Naive thymus-derived CD4-positive, alpha-beta T cell (primary cell): ENCODE measurements at regions not wholly inside any gene's neighbourhood (a gene's known extent, or its start where the extent isn't known, plus 50 kb on each side); places are given as distances from the start of the nearest gene placed in this dataset.

Experiments used
- ATAC-seq: fragments of 150-1000 bp; cut with Tn5 transposase; 2 replicates; pipeline ENCODE4 v1.10.0; 2021; ENCODE audit warnings: mild to moderate bottlenecking, moderate library complexity
- CTCF ChIA-PET: fragments of 350-600 bp; sonication (Branson Sonifier 250); formaldehyde crosslinking; loops from one replicate; lab custom pipeline; 2021; ENCODE audit warnings: antibody characterized with exemption; lab: Charles Lee
- POLR2A ChIA-PET: fragments of 350-600 bp; sonication (Branson Sonifier 250); formaldehyde crosslinking; loops from one replicate; lab custom pipeline; 2021; ENCODE audit warnings: antibody characterized with exemption, inconsistent platforms; lab: Charles Lee
- DNase-seq, 9 donors: peaks; one replicate each; pipeline versions ENCODE4 v3.0.0 to v3.0.0-alpha.2; 2020 to 2022; ENCODE audit warnings: mixed read lengths in 1 of 9
- H3K27ac ChIP-seq: one replicate; pipeline ENCODE4 v1.7.0; 2013; ENCODE audit warnings: mild to moderate bottlenecking, low read depth, low read length, moderate library complexity
- H3K27me3 ChIP-seq, 2 donors: one replicate each; pipeline ENCODE4 v1.7.0; 2013; ENCODE audit warnings: low read length in 2 of 2, mild to moderate bottlenecking in 2 of 2, moderate library complexity in 2 of 2; ENCODE audit not compliant: control insufficient read depth in 2 of 2, insufficient read depth in 2 of 2
- H3K36me3 ChIP-seq, 3 experiments: 1 replicate in 2 of 3; 2 replicates in 1 of 3; pipeline ENCODE4 v1.7.0; 2013; ENCODE audit warnings: low read length in 3 of 3, mild to moderate bottlenecking in 3 of 3, moderate library complexity in 1 of 3; ENCODE audit not compliant: insufficient read depth in 3 of 3, control insufficient read depth in 2 of 3
- H3K4me1 ChIP-seq, 2 donors: one replicate each; pipeline ENCODE4 v1.7.0; 2013; ENCODE audit warnings: low read length in 2 of 2, mild to moderate bottlenecking in 2 of 2, moderate library complexity in 1 of 2; ENCODE audit not compliant: control insufficient read depth in 2 of 2, insufficient read depth in 2 of 2
- H3K4me3 ChIP-seq: 2 replicates; pipeline ENCODE4 v1.7.0; 2013; ENCODE audit warnings: mild to moderate bottlenecking, low read length
- H3K9me3 ChIP-seq, 3 experiments: 1 replicate in 2 of 3; 2 replicates in 1 of 3; pipeline ENCODE4 v1.7.0; 2013; ENCODE audit warnings: low read length in 3 of 3; ENCODE audit not compliant: control insufficient read depth in 2 of 3
- H3K27ac Mint-ChIP-seq, 9 donors: one replicate each; pipeline ENCODE4 v1.8.0; 2020 to 2022; ENCODE audit warnings: mixed read lengths in 9 of 9, mild to moderate bottlenecking in 8 of 9, moderate library complexity in 5 of 9, inconsistent platforms in 2 of 9
- H3K27me3 Mint-ChIP-seq, 5 donors: one replicate each; pipeline ENCODE4 v1.8.0; 2021 to 2022; ENCODE audit warnings: mixed read lengths in 5 of 5, mild to moderate bottlenecking in 1 of 5
- H3K36me3 Mint-ChIP-seq, 5 donors: one replicate each; pipeline ENCODE4 v1.8.0; 2020 to 2022; ENCODE audit warnings: mixed read lengths in 5 of 5, mild to moderate bottlenecking in 3 of 5, inconsistent platforms in 1 of 5
- H3K4me1 Mint-ChIP-seq, 7 donors: one replicate each; pipeline ENCODE4 v1.8.0; 2020 to 2022; ENCODE audit warnings: mixed read lengths in 7 of 7, mild to moderate bottlenecking in 3 of 7, inconsistent platforms in 1 of 7
- H3K4me3 Mint-ChIP-seq, 10 donors: one replicate each; pipeline ENCODE4 v1.8.0; 2020 to 2022; ENCODE audit warnings: mild to moderate bottlenecking in 10 of 10, mixed read lengths in 10 of 10, moderate library complexity in 6 of 10, inconsistent platforms in 2 of 10
- H3K9me3 Mint-ChIP-seq, 11 donors: one replicate each; pipeline ENCODE4 v1.8.0; 2020 to 2022; ENCODE audit warnings: mixed read lengths in 11 of 11, mild to moderate bottlenecking in 4 of 11, inconsistent platforms in 1 of 11, moderate library complexity in 1 of 11
- intact Hi-C, 2 donors: fragments of 100-400 bp; cut with micrococcal nuclease; formaldehyde crosslinking; loops; one replicate each; pipeline ENCODE4 v1.15.1; 2023

GRCh38 chr14:28426960-28427359 lies 339.6 kb upstream of the FOXG1 start:
- POLR2A ChIA-PET, result no interaction called here
- ATAC-seq (no peak), DNase-seq (no peak)
- intact Hi-C loops, result no loop called here
- Histone ChIP-seq H3K36me3 (no peaks in the 10 kb centered on the region), H3K9me3 (peaks cover 0 to 3% (median 0%) of the 10 kb centered on the region in 3 experiments), H3K4me1 (no peaks in the 10 kb centered on the region), H3K27me3 (no peaks in the 10 kb centered on the region), H3K27ac (no peak overlapping the region), H3K4me3 (no peak overlapping the region)
- Mint-ChIP-seq H3K27ac (no peak overlapping the region), H3K27me3 (no peaks in the 10 kb centered on the region), H3K4me3 (no peak overlapping the region), H3K36me3 (no peaks in the 10 kb centered on the region), H3K9me3 (peaks cover 0 to 24% (median 8%) of the 10 kb centered on the region in 11 donors), H3K4me1 (no peaks in the 10 kb centered on the region)
- CTCF ChIA-PET, result no interaction called here

- H3K27me3 ChIP-seq, result no peaks in the 10 kb centered on the region
- intact Hi-C loops, result no loop called here
- no peaks in the 10 kb centered on the region for H3K4me1 Mint-ChIP-seq
- ChIA-PET POLR2A (no interaction called here), CTCF (no interaction called here)
- no peak overlapping the region for H3K27ac Mint-ChIP-seq
- no peak overlapping the region for H3K27ac ChIP-seq
- no peaks in the 10 kb centered on the region for H3K36me3 ChIP-seq
- H3K36me3 Mint-ChIP-seq, result no peaks in the 10 kb centered on the region
- no peaks in the 10 kb centered on the region for H3K27me3 Mint-ChIP-seq
- H3K4me1 ChIP-seq, result no peaks in the 10 kb centered on the region
- no peak overlapping the region for H3K4me3 Mint-ChIP-seq
- H3K9me3 ChIP-seq, result peaks cover 0 to 5% (median 4%) of the 10 kb centered on the region in 3 experiments
- H3K4me3 ChIP-seq, result no peak overlapping the region
- ATAC-seq (no peak), DNase-seq (no peak)
- peaks cover 1 to 33% (median 15%) of the 10 kb centered on the region in 11 donors for H3K9me3 Mint-ChIP-seq
Observed at GRCh38 chr14:28436821-28437220, 329.8 kb upstream of the FOXG1 start.

- H3K4me1 ChIP-seq, result no peaks in the 10 kb centered on the region
- Mint-ChIP-seq H3K27ac (no peak overlapping the region), H3K4me3 (no peak overlapping the region), H3K4me1 (no peaks in the 10 kb centered on the region), H3K9me3 (peaks cover 0 to 26% (median 8%) of the 10 kb centered on the region in 11 donors), H3K36me3 (no peaks in the 10 kb centered on the region), H3K27me3 (no peaks in the 10 kb centered on the region)
- intact Hi-C loops, result no loop called here
- H3K27me3 ChIP-seq, result no peaks in the 10 kb centered on the region
- H3K4me3 ChIP-seq, result no peak overlapping the region
- H3K27ac ChIP-seq, result no peak overlapping the region
- DNase-seq, result no peak
- no peak for ATAC-seq
- H3K36me3 ChIP-seq, result no peaks in the 10 kb centered on the region
- CTCF ChIA-PET, result no interaction called here
- H3K9me3 ChIP-seq, result peaks cover 0 to 3% (median 0%) of the 10 kb centered on the region in 3 experiments
- POLR2A ChIA-PET, result no interaction called here
Observed at GRCh38 chr14:28461389-28461788, 305.2 kb upstream of the FOXG1 start.

- no peaks in the 10 kb centered on the region for H3K36me3 ChIP-seq
- H3K27me3 ChIP-seq, result no peaks in the 10 kb centered on the region
- ATAC-seq, result no peak
- POLR2A ChIA-PET, result no interaction called here
- Mint-ChIP-seq H3K4me1 (peaks cover 0 to 3% (median 0%) of the 10 kb centered on the region in 7 donors), H3K4me3 (no peak overlapping the region), H3K27ac (no peak overlapping the region), H3K9me3 (peaks cover 6 to 28% (median 18%) of the 10 kb centered on the region in 11 donors), H3K27me3 (no peaks in the 10 kb centered on the region), H3K36me3 (no peaks in the 10 kb centered on the region)
- no peak overlapping the region for H3K4me3 ChIP-seq
- intact Hi-C loops, result no loop called here
- CTCF ChIA-PET, result no interaction called here
- H3K27ac ChIP-seq, result no peak overlapping the region
- H3K4me1 ChIP-seq, result no peaks in the 10 kb centered on the region
- H3K9me3 ChIP-seq, result peaks cover 0 to 4% (median 0%) of the 10 kb centered on the region in 3 experiments
- no peak for DNase-seq
Observed at GRCh38 chr14:28467611-28468010, 299.0 kb upstream of the FOXG1 start.

GRCh38 chr14:28468191-28469151 lies 298.1 kb upstream of the FOXG1 start:
- Mint-ChIP-seq H3K4me1 (peaks cover 0 to 3% (median 0%) of the 10 kb centered on the region in 7 donors), H3K27me3 (no peaks in the 10 kb centered on the region), H3K27ac (no peak overlapping the region), H3K9me3 (peaks cover 6 to 31% (median 19%) of the 10 kb centered on the region in 11 donors), H3K36me3 (no peaks in the 10 kb centered on the region), H3K4me3 (no peak overlapping the region)
- ATAC-seq (no peak), DNase-seq (no peak)
- ChIA-PET POLR2A (no interaction called here), CTCF (no interaction called here)
- Histone ChIP-seq H3K27ac (no peak overlapping the region), H3K27me3 (no peaks in the 10 kb centered on the region), H3K36me3 (no peaks in the 10 kb centered on the region), H3K4me3 (no peak overlapping the region), H3K4me1 (no peaks in the 10 kb centered on the region), H3K9me3 (peaks cover 0 to 4% (median 0%) of the 10 kb centered on the region in 3 experiments)
- intact Hi-C loops, result no loop called here

- H3K27ac ChIP-seq, result no peak overlapping the region
- DNase-seq (no peak), ATAC-seq (no peak)
- Mint-ChIP-seq H3K27ac (no peak overlapping the region), H3K9me3 (peaks cover 0 to 18% (median 4%) of the 10 kb centered on the region in 11 donors), H3K4me3 (no peak overlapping the region), H3K27me3 (no peaks in the 10 kb centered on the region), H3K4me1 (no peaks in the 10 kb centered on the region), H3K36me3 (peaks cover 0 to 2% (median 0%) of the 10 kb centered on the region in 5 donors)
- no peak overlapping the region for H3K4me3 ChIP-seq
- H3K9me3 ChIP-seq, result no peaks in the 10 kb centered on the region
- POLR2A ChIA-PET, result no interaction called here
- no peaks in the 10 kb centered on the region for H3K27me3 ChIP-seq
- H3K36me3 ChIP-seq, result no peaks in the 10 kb centered on the region
- intact Hi-C loops, result no loop called here
- CTCF ChIA-PET, result no interaction called here
- H3K4me1 ChIP-seq, result no peaks in the 10 kb centered on the region
Observed at GRCh38 chr14:28482251-28483040, 284.1 kb upstream of the FOXG1 start.
